Smooth muscle cell (in vitro differentiated cells): ENCODE measurements at regions not wholly inside any gene's neighbourhood (a gene's known extent, or its start where the extent isn't known, plus 50 kb on each side); places are given as distances from the start of the nearest gene placed in this dataset.

ENCODE experiments used
- DNase-seq: peaks from one replicate; lab custom pipeline; 2025; ENCODE audit not compliant: unreplicated experiment; lab: John Stamatoyannopoulos, UW
- H2AFZ ChIP-seq: fragments of 200-600 bp; sonication (generic); 2 replicates; pipeline ENCODE4 v1.6.0; 2016; ENCODE audit warnings: antibody characterized with exemption, low read depth, mild to moderate bottlenecking
- H3F3A ChIP-seq: fragments of 200-600 bp; sonication (generic); 2 replicates; pipeline ENCODE4 v1.6.0; 2017; ENCODE audit warnings: antibody characterized with exemption, low read depth
- H3K27ac ChIP-seq: fragments of 200-600 bp; sonication (generic); 2 replicates; pipeline ENCODE4 v1.5.1; 2016; ENCODE audit warnings: low read depth, mild to moderate bottlenecking
- H3K27me3 ChIP-seq: fragments of 200-600 bp; sonication (generic); 2 replicates; pipeline ENCODE4 v1.6.1; 2016; ENCODE audit warnings: low read depth, mild to moderate bottlenecking
- H3K36me3 ChIP-seq: fragments of 200-600 bp; sonication (generic); 2 replicates; pipeline ENCODE4 v1.5.1; 2016; ENCODE audit warnings: low read depth
- H3K4me1 ChIP-seq: fragments of 200-600 bp; sonication (generic); 2 replicates; pipeline ENCODE4 v1.5.1; 2016; ENCODE audit warnings: low read depth
- H3K4me2 ChIP-seq: fragments of 200-600 bp; sonication (generic); 2 replicates; pipeline ENCODE4 v1.6.0; 2016; ENCODE audit warnings: mild to moderate bottlenecking
- H3K4me3 ChIP-seq: fragments of 200-600 bp; sonication (generic); 2 replicates; pipeline ENCODE4 v1.5.1; 2016; ENCODE audit warnings: mild to moderate bottlenecking
- H3K79me2 ChIP-seq: fragments of 200-600 bp; sonication (generic); 2 replicates; pipeline ENCODE4 v1.6.0; 2016; ENCODE audit warnings: low read depth, mild to moderate bottlenecking
- H3K9ac ChIP-seq: fragments of 200-600 bp; sonication (generic); 2 replicates; pipeline ENCODE4 v1.6.0; 2016; ENCODE audit warnings: low read depth
- H3K9me3 ChIP-seq: fragments of 200-600 bp; sonication (generic); replicated peaks from 2 replicates; pipeline ENCODE4 v1.5.1; 2016; ENCODE audit warnings: low read depth
- H4K20me1 ChIP-seq: fragments of 200-600 bp; sonication (generic); 2 replicates; pipeline ENCODE4 v1.6.0; 2016; ENCODE audit warnings: low read depth
- CTCF ChIP-seq: fragments of 200-600 bp; sonication (generic); IDR thresholded peaks from 2 replicates; pipeline ENCODE4 v1.5.1; 2017; ENCODE audit warnings: borderline replicate concordance, mild to moderate bottlenecking, antibody characterized with exemption; ENCODE audit not compliant: insufficient read depth, poor library complexity, severe bottlenecking
- WGBS: methylation state at CpG from one replicate; pipeline ENCODE4 v1.1.7; 2016; ENCODE audit warnings: low lambda C conversion rate; 5-methylcytosine and 5-hydroxymethylcytosine counted together

- Histone ChIP-seq H3K4me3 (no peak overlapping the region), H3F3A (no peaks in the 10 kb centered on the region), H3K9me3 (no peaks in the 10 kb centered on the region), H3K27ac (no peak overlapping the region), H3K9ac (no peak overlapping the region), H3K27me3 (no peaks in the 10 kb centered on the region), H3K36me3 (no peaks in the 10 kb centered on the region), H3K79me2 (no peaks in the 10 kb centered on the region), H4K20me1 (no peaks in the 10 kb centered on the region), H3K4me1 (no peaks in the 10 kb centered on the region), H3K4me2 (no peak overlapping the region), H2AFZ (no peak overlapping the region)
- no peak for DNase-seq
- TF ChIP-seq CTCF, result no peak
- WGBS, result 94% methylated on average over 2 of the region's 2 CpGs
Measured at GRCh38 chr2:226308986-226309385, 490.6 kb downstream of the IRS1 start.

GRCh38 chr2:226308323-226308680, 491.3 kb downstream of the IRS1 start:
- Histone ChIP-seq H3K27me3 (no peaks in the 10 kb centered on the region), H3K27ac (no peak overlapping the region), H3K4me2 (no peak overlapping the region), H3K4me3 (no peak overlapping the region), H3F3A (no peaks in the 10 kb centered on the region), H3K36me3 (no peaks in the 10 kb centered on the region), H2AFZ (no peak overlapping the region), H3K9me3 (no peaks in the 10 kb centered on the region), H4K20me1 (no peaks in the 10 kb centered on the region), H3K9ac (no peak overlapping the region), H3K4me1 (no peaks in the 10 kb centered on the region), H3K79me2 (no peaks in the 10 kb centered on the region)
- no peak for TF ChIP-seq CTCF
- no peak for DNase-seq
- 93% methylated on average over 2 of the region's 2 CpGs for WGBS

- no peak overlapping the region for H3K27ac ChIP-seq
Measured at GRCh38 chr2:226307487-226308322, 491.9 kb downstream of the IRS1 start.

More at GRCh38 chr2:226307487-226308322, 491.9 kb downstream of the IRS1 start:
- Histone ChIP-seq H3K36me3 (no peaks in the 10 kb centered on the region), H4K20me1 (no peaks in the 10 kb centered on the region), H3K79me2 (no peaks in the 10 kb centered on the region), H3K9ac (no peak overlapping the region), H3K4me3 (no peak overlapping the region), H3K4me1 (no peaks in the 10 kb centered on the region), H2AFZ (no peak overlapping the region), H3K27me3 (no peaks in the 10 kb centered on the region), H3K4me2 (no peak overlapping the region), H3K9me3 (no peaks in the 10 kb centered on the region), H3F3A (no peaks in the 10 kb centered on the region)
- no peak for TF ChIP-seq CTCF
- DNase-seq, result no peak
- 94% methylated on average over 4 of the region's 4 CpGs for WGBS
